Uterus (tissue), 3 donors: ENCODE measurements at regions not wholly inside any gene's neighbourhood (a gene's known extent, or its start where the extent isn't known, plus 50 kb on each side); places are given as distances from the start of the nearest gene placed in this dataset.

Experiments
- DNase-seq, 2 donors: peaks; one replicate each; pipeline ENCODE4 v3.0.0-alpha.2; 2019 to 2020
- H3K27ac ChIP-seq, 2 donors: fragments of 200-600 bp; sonication (generic); 1 replicate in 1 of 2; 2 replicates in 1 of 2; pipeline ENCODE4 v1.5.1; 2016 to 2018
- H3K27me3 ChIP-seq, 2 donors: fragments of 200-600 bp; sonication (generic); one replicate each; pipeline ENCODE4 v1.5.1; 2018 to 2019; ENCODE audit warnings: control low read depth in 1 of 2
- H3K36me3 ChIP-seq, 2 donors: fragments of 200-600 bp; sonication (generic); one replicate each; pipeline ENCODE4 v1.5.1; 2019; ENCODE audit warnings: control low read depth in 1 of 2
- H3K4me1 ChIP-seq, 2 donors: fragments of 200-600 bp; sonication (generic); one replicate each; pipeline ENCODE4 v1.5.1; 2018 to 2019; ENCODE audit warnings: control low read depth in 1 of 2
- H3K4me3 ChIP-seq, 2 donors: fragments of 200-600 bp; sonication (generic); 1 replicate in 1 of 2; 2 replicates in 1 of 2; pipeline ENCODE4 v1.5.1; 2018 to 2019; ENCODE audit warnings: mild to moderate bottlenecking in 1 of 2
- H3K9me3 ChIP-seq, 2 donors: fragments of 200-600 bp; sonication (generic); one replicate each; pipeline ENCODE4 v1.5.1; 2019; ENCODE audit warnings: control low read depth in 1 of 2
- POLR2A ChIP-seq, 2 donors: fragments of 450-650 bp; IDR thresholded peaks; one replicate each; pipeline ENCODE4 v1.6.1; 2016; ENCODE audit warnings: antibody characterized with exemption in 2 of 2, mild to moderate bottlenecking in 1 of 2, moderate library complexity in 1 of 2
- intact Hi-C: fragments of 100-400 bp; cut with DNase I; formaldehyde crosslinking; loops from one replicate; pipeline ENCODE4 v1.15.1; 2023; ENCODE audit warnings: low total_unique reads
- TF ChIP-seq, protein P1 (sequence below), 4 experiments: fragments of 200-600 bp in 2 of 4; fragments of 450-650 bp in 2 of 4; sonication (generic) in 2 of 4; IDR thresholded peaks; one replicate each; pipeline ENCODE4 v1.5.1; 2016 to 2019; ENCODE audit warnings: antibody characterized with exemption in 4 of 4, mild to moderate bottlenecking in 2 of 4, moderate library complexity in 1 of 4
- donor health status: DM: yes; HTN: yes; CAD: no.

DNA sequence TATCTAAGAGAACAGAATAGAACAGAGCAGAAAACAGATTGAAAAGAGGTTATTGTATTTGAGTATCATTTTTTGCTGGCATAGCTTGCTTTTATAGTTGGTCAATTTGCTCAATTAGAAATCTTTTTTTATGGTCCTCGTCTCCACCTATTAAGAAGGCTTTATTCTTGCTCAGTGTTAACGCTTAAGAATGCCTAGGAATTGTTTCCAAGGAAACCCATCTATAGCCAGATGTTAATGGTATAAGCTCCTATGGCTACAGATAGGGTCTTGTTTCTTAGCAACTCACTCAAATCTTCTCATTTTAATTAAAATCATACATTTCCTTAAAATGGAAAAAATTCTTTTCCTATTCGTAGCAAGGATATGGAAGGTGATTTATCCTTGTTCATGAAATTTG, 392.3 kb downstream of the TMEM135 start:
- H3K27me3 ChIP-seq: no peaks in the 10 kb centered on the region
- no peak for DNase-seq
- TF ChIP-seq POLR2A (IDR thresholded peaks at IDR 0.05): no peak
- TF ChIP-seq, protein P1, sequence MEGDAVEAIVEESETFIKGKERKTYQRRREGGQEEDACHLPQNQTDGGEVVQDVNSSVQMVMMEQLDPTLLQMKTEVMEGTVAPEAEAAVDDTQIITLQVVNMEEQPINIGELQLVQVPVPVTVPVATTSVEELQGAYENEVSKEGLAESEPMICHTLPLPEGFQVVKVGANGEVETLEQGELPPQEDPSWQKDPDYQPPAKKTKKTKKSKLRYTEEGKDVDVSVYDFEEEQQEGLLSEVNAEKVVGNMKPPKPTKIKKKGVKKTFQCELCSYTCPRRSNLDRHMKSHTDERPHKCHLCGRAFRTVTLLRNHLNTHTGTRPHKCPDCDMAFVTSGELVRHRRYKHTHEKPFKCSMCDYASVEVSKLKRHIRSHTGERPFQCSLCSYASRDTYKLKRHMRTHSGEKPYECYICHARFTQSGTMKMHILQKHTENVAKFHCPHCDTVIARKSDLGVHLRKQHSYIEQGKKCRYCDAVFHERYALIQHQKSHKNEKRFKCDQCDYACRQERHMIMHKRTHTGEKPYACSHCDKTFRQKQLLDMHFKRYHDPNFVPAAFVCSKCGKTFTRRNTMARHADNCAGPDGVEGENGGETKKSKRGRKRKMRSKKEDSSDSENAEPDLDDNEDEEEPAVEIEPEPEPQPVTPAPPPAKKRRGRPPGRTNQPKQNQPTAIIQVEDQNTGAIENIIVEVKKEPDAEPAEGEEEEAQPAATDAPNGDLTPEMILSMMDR (IDR thresholded peaks at IDR 0.05): no peak
- H3K27ac ChIP-seq: no peak overlapping the region
- no peak overlapping the region for H3K4me3 ChIP-seq
- H3K9me3 ChIP-seq: no peaks in the 10 kb centered on the region
- H3K4me1 ChIP-seq: no peaks in the 10 kb centered on the region
- H3K36me3 ChIP-seq: no peaks in the 10 kb centered on the region
- intact Hi-C loops: no loop called here

DNA sequence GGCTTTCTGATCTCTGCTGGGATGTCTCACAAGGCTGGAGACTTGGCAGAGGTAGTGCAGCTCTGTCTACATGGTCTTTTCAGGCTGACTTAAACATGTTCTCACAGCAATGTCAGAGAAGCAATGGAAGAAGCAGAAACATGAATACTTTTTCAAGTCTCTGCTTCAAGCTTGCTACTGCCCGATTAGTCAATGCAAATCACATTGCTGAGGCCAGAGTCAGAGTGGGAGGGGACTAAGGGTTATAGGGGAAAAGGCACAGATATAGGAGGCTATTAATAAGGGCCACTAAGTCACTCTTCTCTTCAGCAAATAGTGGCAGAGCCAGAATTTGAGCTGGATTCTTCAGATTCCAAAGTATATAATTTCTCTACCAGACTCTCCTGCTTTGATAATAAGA, 390.5 kb downstream of the TMEM135 start:
- Histone ChIP-seq H3K4me3 (no peak overlapping the region), H3K9me3 (no peaks in the 10 kb centered on the region), H3K27me3 (no peaks in the 10 kb centered on the region), H3K27ac (no peak overlapping the region), H3K36me3 (no peaks in the 10 kb centered on the region), H3K4me1 (no peaks in the 10 kb centered on the region)
- TF ChIP-seq POLR2A (IDR thresholded peaks at IDR 0.05): no peak
- TF ChIP-seq, protein P1 (IDR thresholded peaks at IDR 0.05): no peak
- intact Hi-C loops: no loop called here
- DNase-seq: no peak

DNA sequence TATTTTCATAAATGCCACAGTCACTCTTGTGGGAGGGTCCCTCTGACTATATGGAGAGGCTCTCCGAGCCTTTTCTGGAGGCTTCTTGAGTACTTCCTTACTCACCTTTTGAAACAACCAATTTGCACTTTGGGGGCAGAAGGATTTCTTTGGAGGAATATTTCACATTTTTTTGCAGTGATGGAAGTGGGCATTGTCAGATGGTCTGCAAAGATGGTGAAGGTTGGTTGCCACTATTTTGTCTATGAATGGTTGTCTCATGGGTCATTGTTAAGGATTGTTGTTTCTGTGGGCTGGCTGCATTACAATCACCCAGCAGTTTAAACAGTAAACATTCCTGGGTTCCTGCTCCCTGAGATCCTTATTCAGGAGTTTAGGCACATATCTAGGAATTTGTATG, 388.2 kb downstream of the TMEM135 start:
- Histone ChIP-seq H3K4me1 (no peaks in the 10 kb centered on the region), H3K9me3 (no peaks in the 10 kb centered on the region), H3K4me3 (no peak overlapping the region), H3K27me3 (no peaks in the 10 kb centered on the region), H3K27ac (no peak overlapping the region), H3K36me3 (no peaks in the 10 kb centered on the region)
- DNase-seq: no peak
- TF ChIP-seq, protein P1 (IDR thresholded peaks at IDR 0.05): no peak
- no peak for TF ChIP-seq POLR2A (IDR thresholded peaks at IDR 0.05)
- intact Hi-C loops: no loop called here

DNA sequence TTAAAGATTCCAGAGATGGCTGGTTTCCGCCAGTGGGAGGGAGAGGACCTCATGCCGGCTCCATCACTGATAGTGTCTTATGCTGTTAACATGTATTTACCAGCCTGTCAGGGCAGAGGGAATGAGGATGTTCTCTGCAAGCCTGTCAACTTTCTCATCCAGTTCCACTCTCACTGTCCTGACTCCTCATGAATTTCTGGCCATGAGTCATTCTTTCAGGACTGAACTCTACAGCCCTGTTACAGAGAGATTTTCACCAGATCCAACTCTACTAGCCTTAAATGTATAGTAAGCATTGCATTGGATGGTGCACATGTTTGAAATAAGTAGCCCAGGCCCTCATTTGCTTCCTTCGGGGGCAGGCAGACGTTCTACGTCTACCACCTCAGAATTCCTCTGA, 387.7 kb downstream of the TMEM135 start:
- Histone ChIP-seq H3K27ac (no peak overlapping the region), H3K4me3 (no peak overlapping the region), H3K36me3 (no peaks in the 10 kb centered on the region), H3K9me3 (no peaks in the 10 kb centered on the region), H3K4me1 (no peaks in the 10 kb centered on the region), H3K27me3 (no peaks in the 10 kb centered on the region)
- no peak for DNase-seq
- TF ChIP-seq, protein P1 (IDR thresholded peaks at IDR 0.05): no peak
- TF ChIP-seq POLR2A (IDR thresholded peaks at IDR 0.05): no peak
- intact Hi-C loops: no loop called here

DNA sequence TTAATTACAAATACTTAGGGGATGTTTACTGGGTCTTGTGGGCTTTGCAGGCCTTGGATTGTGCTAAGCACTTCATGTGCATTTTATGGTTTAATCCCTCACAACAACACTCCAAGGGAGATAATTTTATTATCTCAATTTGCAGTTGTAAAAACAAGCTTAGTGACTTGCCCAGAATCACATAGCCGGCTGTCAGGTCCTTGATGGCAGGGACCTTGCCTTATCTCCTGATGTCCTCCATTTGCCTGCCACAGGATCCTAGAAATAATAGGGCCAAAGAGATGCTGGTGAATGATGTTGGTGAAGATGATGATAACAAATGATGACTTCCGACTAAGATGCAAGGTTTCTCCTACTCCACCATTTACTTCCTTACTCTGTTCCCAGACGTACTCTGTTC, 385.4 kb downstream of the TMEM135 start:
- Histone ChIP-seq H3K27ac (no peak overlapping the region), H3K9me3 (no peaks in the 10 kb centered on the region), H3K4me1 (peaks cover 0 to 7% of the 10 kb centered on the region in 2 donors), H3K4me3 (no peak overlapping the region), H3K27me3 (no peaks in the 10 kb centered on the region), H3K36me3 (no peaks in the 10 kb centered on the region)
- TF ChIP-seq POLR2A (IDR thresholded peaks at IDR 0.05): no peak
- intact Hi-C loops: no loop called here
- no peak for DNase-seq

DNA sequence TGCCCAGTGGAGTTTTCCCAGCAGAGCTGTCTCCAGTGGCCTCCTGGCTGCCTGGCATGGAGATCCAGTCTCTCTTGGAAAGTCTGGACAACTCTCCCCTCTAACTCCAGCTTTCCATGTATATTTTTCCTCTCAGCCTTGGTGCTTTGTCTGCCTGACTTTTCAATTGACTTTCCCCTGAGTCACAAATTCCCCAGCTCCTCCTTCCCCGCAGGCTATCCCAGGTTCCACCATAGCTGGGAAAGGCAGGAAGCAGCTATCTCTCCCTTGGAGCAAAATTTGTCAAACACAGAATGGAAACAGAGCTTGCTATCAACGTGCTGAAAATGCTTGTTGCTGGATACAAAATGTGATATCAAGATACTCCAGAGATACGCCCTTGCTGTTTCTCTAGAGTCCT, 384.8 kb downstream of the TMEM135 start:
- DNase-seq: no peak
- Histone ChIP-seq H3K4me1 (peaks cover 0 to 7% of the 10 kb centered on the region in 2 donors), H3K27me3 (no peaks in the 10 kb centered on the region), H3K4me3 (no peak overlapping the region), H3K27ac (no peak overlapping the region), H3K36me3 (no peaks in the 10 kb centered on the region), H3K9me3 (no peaks in the 10 kb centered on the region)
- TF ChIP-seq, protein P1 (IDR thresholded peaks at IDR 0.05): no peak
- TF ChIP-seq POLR2A (IDR thresholded peaks at IDR 0.05): no peak
- intact Hi-C loops: no loop called here
